ENCODE measurements at regions not wholly inside any gene's neighbourhood (a gene's known extent, or its start where the extent isn't known, plus 50 kb on each side); places are given as distances from the start of the nearest gene placed in this dataset.

DNA sequence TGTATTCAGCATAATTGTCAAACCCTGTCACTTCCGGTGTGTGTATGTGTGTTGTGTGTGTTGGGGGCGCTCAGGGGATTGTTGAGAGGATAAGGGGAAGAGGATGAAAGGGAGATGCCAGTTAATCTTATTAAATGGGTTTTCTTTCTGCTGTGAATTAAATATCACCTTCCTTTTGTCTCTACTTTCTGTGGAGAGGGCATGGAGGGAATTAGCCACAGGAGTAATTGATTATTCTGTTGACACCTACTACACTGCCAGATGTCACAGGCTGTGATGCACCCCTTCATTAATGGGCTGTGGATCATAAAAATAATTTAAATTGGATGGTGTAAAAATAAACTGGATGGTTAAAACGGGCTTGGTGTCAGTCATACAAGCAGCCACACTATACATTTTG lies 311.9 kb downstream of the MDFIC start:
- H3K9ac ChIP-seq (ENCODE audit: low read length in 3 of 3) = no peak overlapping the region
- no peaks in the 10 kb centered on the region for H3K4me1 ChIP-seq (ENCODE audit: control insufficient read depth in 2 of 3, insufficient read depth in 2 of 3, low read depth in 1 of 3, low read length in 3 of 3)
- H3K9me3 ChIP-seq (ENCODE audit: control insufficient read depth in 2 of 3, insufficient read depth in 1 of 3, low read length in 3 of 3) = peaks cover 0 to 7% (median 3%) of the 10 kb centered on the region in 3 donors
- no peaks in the 10 kb centered on the region for H3K27me3 ChIP-seq (ENCODE audit: control insufficient read depth, insufficient read depth, low read length)
- FAIRE-seq = no peak
- H3K27ac ChIP-seq (ENCODE audit: low read depth in 2 of 2, low read length in 2 of 2) = no peak overlapping the region
- no peak for DNase-seq
- intact Hi-C loops (cut with DNase I) = no loop called here
- H3K4me3 ChIP-seq (ENCODE audit: low read length in 3 of 3) = no peak overlapping the region
- TF ChIP-seq, protein P1, sequence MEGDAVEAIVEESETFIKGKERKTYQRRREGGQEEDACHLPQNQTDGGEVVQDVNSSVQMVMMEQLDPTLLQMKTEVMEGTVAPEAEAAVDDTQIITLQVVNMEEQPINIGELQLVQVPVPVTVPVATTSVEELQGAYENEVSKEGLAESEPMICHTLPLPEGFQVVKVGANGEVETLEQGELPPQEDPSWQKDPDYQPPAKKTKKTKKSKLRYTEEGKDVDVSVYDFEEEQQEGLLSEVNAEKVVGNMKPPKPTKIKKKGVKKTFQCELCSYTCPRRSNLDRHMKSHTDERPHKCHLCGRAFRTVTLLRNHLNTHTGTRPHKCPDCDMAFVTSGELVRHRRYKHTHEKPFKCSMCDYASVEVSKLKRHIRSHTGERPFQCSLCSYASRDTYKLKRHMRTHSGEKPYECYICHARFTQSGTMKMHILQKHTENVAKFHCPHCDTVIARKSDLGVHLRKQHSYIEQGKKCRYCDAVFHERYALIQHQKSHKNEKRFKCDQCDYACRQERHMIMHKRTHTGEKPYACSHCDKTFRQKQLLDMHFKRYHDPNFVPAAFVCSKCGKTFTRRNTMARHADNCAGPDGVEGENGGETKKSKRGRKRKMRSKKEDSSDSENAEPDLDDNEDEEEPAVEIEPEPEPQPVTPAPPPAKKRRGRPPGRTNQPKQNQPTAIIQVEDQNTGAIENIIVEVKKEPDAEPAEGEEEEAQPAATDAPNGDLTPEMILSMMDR (IDR thresholded peaks at IDR 0.05; ENCODE audit: borderline replicate concordance, extremely low read depth, insufficient read depth) = no peak
- H3K36me3 ChIP-seq (ENCODE audit: control insufficient read depth in 2 of 3, insufficient read depth in 3 of 3, low read length in 3 of 3) = no peaks in the 10 kb centered on the region

DNA sequence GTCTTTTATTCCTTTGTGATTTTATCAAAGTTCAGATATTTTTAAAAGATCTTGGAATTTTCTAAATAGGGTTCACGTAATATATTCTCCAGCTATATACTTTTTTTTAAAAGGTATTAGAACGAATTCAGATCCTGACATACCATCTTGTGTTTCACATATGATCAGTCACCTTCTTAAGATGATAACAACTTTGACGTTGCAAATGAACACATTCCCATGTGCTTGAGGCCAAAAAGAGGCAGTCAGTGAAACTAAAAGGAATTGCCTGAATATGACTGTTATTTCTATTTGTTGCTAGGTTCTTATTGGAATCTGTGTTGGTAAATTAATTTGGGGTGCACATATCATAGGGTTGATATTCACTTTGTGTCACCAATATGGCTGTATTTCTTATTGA lies 310.1 kb downstream of the MDFIC start:
- Histone ChIP-seq H3K9ac (ENCODE audit: low read length in 3 of 3) (no peak overlapping the region), H3K9me3 (ENCODE audit: control insufficient read depth in 2 of 3, insufficient read depth in 1 of 3, low read length in 3 of 3) (peaks cover 0 to 7% (median 3%) of the 10 kb centered on the region in 3 donors), H3K27me3 (ENCODE audit: control insufficient read depth, insufficient read depth, low read length) (no peaks in the 10 kb centered on the region), H3K36me3 (ENCODE audit: control insufficient read depth in 2 of 3, insufficient read depth in 3 of 3, low read length in 3 of 3) (no peaks in the 10 kb centered on the region), H3K27ac (ENCODE audit: low read depth in 2 of 2, low read length in 2 of 2) (no peak overlapping the region), H3K4me1 (ENCODE audit: control insufficient read depth in 2 of 3, insufficient read depth in 2 of 3, low read depth in 1 of 3, low read length in 3 of 3) (no peaks in the 10 kb centered on the region), H3K4me3 (ENCODE audit: low read length in 3 of 3) (no peak overlapping the region)
- intact Hi-C loops (cut with DNase I) = no loop called here
- TF ChIP-seq, protein P1 (IDR thresholded peaks at IDR 0.05; ENCODE audit: borderline replicate concordance, extremely low read depth, insufficient read depth) = no peak
- FAIRE-seq = no peak
- DNase-seq = no peak

DNA sequence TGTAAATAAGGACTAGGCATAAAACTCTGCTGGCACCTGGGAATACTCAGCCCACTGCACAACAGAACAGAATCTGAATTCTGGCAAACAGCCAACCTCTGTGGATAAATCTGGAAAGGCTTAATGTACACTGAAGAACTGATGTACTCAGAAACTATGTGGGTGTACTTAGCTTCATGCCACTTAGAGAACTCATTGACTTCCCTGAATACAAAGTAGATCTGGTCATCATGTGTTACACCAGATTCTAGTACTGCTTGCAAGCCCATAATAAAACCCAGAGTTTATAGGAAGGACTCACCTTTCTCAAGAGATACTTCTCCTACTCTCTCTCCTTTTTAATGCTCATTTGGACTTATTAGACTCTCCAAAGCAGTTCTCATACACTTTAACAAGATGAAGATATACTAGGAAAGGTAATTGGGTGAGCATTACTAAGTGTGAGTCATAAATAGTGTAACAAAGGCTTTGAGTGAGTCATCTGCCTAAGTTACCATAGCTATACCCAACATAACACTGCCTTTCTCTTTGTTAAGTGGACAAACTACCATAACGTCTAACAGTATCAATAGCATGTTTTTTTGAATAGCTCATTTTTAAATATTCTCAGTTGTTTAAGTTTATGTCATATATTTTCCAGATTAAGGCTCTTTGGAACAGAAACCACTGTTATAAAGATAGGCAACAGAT lies 309.1 kb downstream of the MDFIC start:
- H3K36me3 ChIP-seq (ENCODE audit: control insufficient read depth in 2 of 3, insufficient read depth in 3 of 3, low read length in 3 of 3) = no peaks in the 10 kb centered on the region
- peaks cover 0 to 7% (median 3%) of the 10 kb centered on the region in 3 donors for H3K9me3 ChIP-seq (ENCODE audit: control insufficient read depth in 2 of 3, insufficient read depth in 1 of 3, low read length in 3 of 3)
- H3K4me3 ChIP-seq (ENCODE audit: low read length in 3 of 3) = no peak overlapping the region
- H3K9ac ChIP-seq (ENCODE audit: low read length in 3 of 3) = no peak overlapping the region
- DNase-seq (peak in 3 of 5 donors; percentile 15 to 52 (median 22)), FAIRE-seq (no peak)
- no peak overlapping the region for H3K27ac ChIP-seq (ENCODE audit: low read depth in 2 of 2, low read length in 2 of 2)
- no peaks in the 10 kb centered on the region for H3K27me3 ChIP-seq (ENCODE audit: control insufficient read depth, insufficient read depth, low read length)
- H3K4me1 ChIP-seq (ENCODE audit: control insufficient read depth in 2 of 3, insufficient read depth in 2 of 3, low read depth in 1 of 3, low read length in 3 of 3) = no peaks in the 10 kb centered on the region
- TF ChIP-seq, protein P1 (IDR thresholded peaks at IDR 0.05; ENCODE audit: borderline replicate concordance, extremely low read depth, insufficient read depth) = no peak
- intact Hi-C loops (cut with DNase I) = no loop called here
